NB4 (cell line): ENCODE measurements at regions not wholly inside any gene's neighbourhood (a gene's known extent, or its start where the extent isn't known, plus 50 kb on each side); places are given as distances from the start of the nearest gene placed in this dataset.

Experiments
- CTCF ChIP-seq: IDR thresholded peaks from one replicate; pipeline ENCODE4 v1.5.1; 2012; ENCODE audit warnings: low read depth, low read length
- MAX ChIP-seq: IDR thresholded peaks from 2 replicates; pipeline ENCODE4 v1.6.1; 2011; ENCODE audit warnings: low read depth, low read length
- MYC ChIP-seq: IDR thresholded peaks from 2 replicates; pipeline ENCODE4 v1.6.1; 2011; ENCODE audit warnings: low read depth, low read length
- POLR2A ChIP-seq: IDR thresholded peaks from 2 replicates; pipeline ENCODE4 v1.6.1; 2011; ENCODE audit warnings: mild to moderate bottlenecking; ENCODE audit not compliant: insufficient read length; ENCODE audit errors: extremely low read depth

GRCh38 chr15:95454403-95455262 is 875.9 kb upstream of the NR2F2 start:
- TF ChIP-seq CTCF (no peak), MYC (no peak), POLR2A (no peak), MAX (no peak)
